Sigmoid colon (tissue), 4 donors: ENCODE measurements at regions not wholly inside any gene's neighbourhood (a gene's known extent, or its start where the extent isn't known, plus 50 kb on each side); places are given as distances from the start of the nearest gene placed in this dataset.

Experiments
- EP300 ChIP-seq, 4 donors: sonication (generic); formaldehyde crosslinking; IDR thresholded peaks; one replicate each; pipeline ENCODE4 v1.6.1; 2017; ENCODE audit warnings: antibody characterized with exemption in 4 of 4
- POLR2A ChIP-seq, 2 donors: fragments of 450-650 bp; IDR thresholded peaks; one replicate each; pipeline ENCODE4 v1.6.1; 2016; ENCODE audit warnings: antibody characterized with exemption in 2 of 2, mild to moderate bottlenecking in 2 of 2, moderate library complexity in 2 of 2
- POLR2AphosphoS5 ChIP-seq, 4 donors: sonication (generic); formaldehyde crosslinking; IDR thresholded peaks; one replicate each; pipeline ENCODE4 v1.6.1; 2017; ENCODE audit warnings: antibody characterized with exemption in 4 of 4
- TF ChIP-seq, protein P1 (sequence below), 4 experiments: fragments of 450-650 bp in 3 of 4; fragments of 200-600 bp in 1 of 4; IDR thresholded peaks; one replicate each; pipeline ENCODE4 v1.5.1; 2016 to 2019; ENCODE audit warnings: antibody characterized with exemption in 4 of 4, mild to moderate bottlenecking in 3 of 4, moderate library complexity in 2 of 4

- TF ChIP-seq, protein P1, sequence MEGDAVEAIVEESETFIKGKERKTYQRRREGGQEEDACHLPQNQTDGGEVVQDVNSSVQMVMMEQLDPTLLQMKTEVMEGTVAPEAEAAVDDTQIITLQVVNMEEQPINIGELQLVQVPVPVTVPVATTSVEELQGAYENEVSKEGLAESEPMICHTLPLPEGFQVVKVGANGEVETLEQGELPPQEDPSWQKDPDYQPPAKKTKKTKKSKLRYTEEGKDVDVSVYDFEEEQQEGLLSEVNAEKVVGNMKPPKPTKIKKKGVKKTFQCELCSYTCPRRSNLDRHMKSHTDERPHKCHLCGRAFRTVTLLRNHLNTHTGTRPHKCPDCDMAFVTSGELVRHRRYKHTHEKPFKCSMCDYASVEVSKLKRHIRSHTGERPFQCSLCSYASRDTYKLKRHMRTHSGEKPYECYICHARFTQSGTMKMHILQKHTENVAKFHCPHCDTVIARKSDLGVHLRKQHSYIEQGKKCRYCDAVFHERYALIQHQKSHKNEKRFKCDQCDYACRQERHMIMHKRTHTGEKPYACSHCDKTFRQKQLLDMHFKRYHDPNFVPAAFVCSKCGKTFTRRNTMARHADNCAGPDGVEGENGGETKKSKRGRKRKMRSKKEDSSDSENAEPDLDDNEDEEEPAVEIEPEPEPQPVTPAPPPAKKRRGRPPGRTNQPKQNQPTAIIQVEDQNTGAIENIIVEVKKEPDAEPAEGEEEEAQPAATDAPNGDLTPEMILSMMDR (IDR thresholded peaks at IDR 0.05), result no peak
- TF ChIP-seq POLR2A (IDR thresholded peaks at IDR 0.05) (no peak), EP300 (IDR thresholded peaks at IDR 0.05) (no peak), POLR2AphosphoS5 (IDR thresholded peaks at IDR 0.05) (no peak)
These were observed 501.0 kb downstream of the GADD45G start for GRCh38 chr9:90105773-90106172.
